GM12892 (cell line): ENCODE measurements at regions not wholly inside any gene's neighbourhood (a gene's known extent, or its start where the extent isn't known, plus 50 kb on each side); places are given as distances from the start of the nearest gene placed in this dataset.

ENCODE experiments used
- POLR2A ChIP-seq: IDR thresholded peaks from 2 replicates; pipeline ENCODE4 v1.6.1; 2011; ENCODE audit warnings: low read depth, low read length, control low read depth
- POLR2AphosphoS5 ChIP-seq: IDR thresholded peaks from 2 replicates; pipeline ENCODE4 v1.6.1; 2011; ENCODE audit warnings: low read depth, low read length, control low read depth
- TAF1 ChIP-seq: IDR thresholded peaks from 2 replicates; pipeline ENCODE4 v1.6.1; 2011; ENCODE audit warnings: low read depth, mild to moderate bottlenecking, control low read depth, low read length, borderline replicate concordance

GRCh38 chr16:72551649-72552048 lies 379.7 kb upstream of the PMFBP1 start:
- TF ChIP-seq POLR2A (no peak), POLR2AphosphoS5 (no peak), TAF1 (no peak)
